Activated CD8-positive, alpha-beta memory T cell treated with anti-CD3 and anti-CD28 coated beads, Interleukin-2, amount 10 ng/mL, durations not matched to agents 7 days and 5 days (primary cell): ENCODE measurements at regions not wholly inside any gene's neighbourhood (a gene's known extent, or its start where the extent isn't known, plus 50 kb on each side); places are given as distances from the start of the nearest gene placed in this dataset.

Source experiments
- ATAC-seq: fragments of 150-1000 bp; cut with Tn5 transposase; one replicate; pipeline ENCODE4 v1.10.0; 2021; ENCODE audit warnings: moderate library complexity
- CTCF ChIA-PET: fragments of 350-600 bp; sonication (Branson Sonifier 250); formaldehyde crosslinking; loops from one replicate; lab custom pipeline; 2021; ENCODE audit warnings: antibody characterized with exemption; lab: Charles Lee
- DNase-seq: peaks from one replicate; pipeline ENCODE4 v3.0.0-alpha.2; 2020
- H3K27ac Mint-ChIP-seq: one replicate; pipeline ENCODE4 v1.8.0; 2021; ENCODE audit warnings: mild to moderate bottlenecking, mixed read lengths
- H3K27me3 Mint-ChIP-seq: one replicate; pipeline ENCODE4 v1.8.0; 2021; ENCODE audit warnings: mixed read lengths
- H3K36me3 Mint-ChIP-seq: one replicate; pipeline ENCODE4 v1.8.0; 2021; ENCODE audit warnings: mild to moderate bottlenecking, mixed read lengths
- H3K4me1 Mint-ChIP-seq: one replicate; pipeline ENCODE4 v1.8.0; 2021; ENCODE audit warnings: mixed read lengths
- H3K4me3 Mint-ChIP-seq: one replicate; pipeline ENCODE4 v1.8.0; 2021; ENCODE audit warnings: mild to moderate bottlenecking, moderate library complexity, mixed read lengths
- H3K9me3 Mint-ChIP-seq: one replicate; pipeline ENCODE4 v1.8.0; 2022; ENCODE audit warnings: low read depth, mixed read lengths

- no peaks in the 10 kb centered on the region for H3K36me3 Mint-ChIP-seq
- no peaks in the 10 kb centered on the region for H3K27me3 Mint-ChIP-seq
- ATAC-seq (no peak), DNase-seq (no peak)
- no peaks in the 10 kb centered on the region for H3K9me3 Mint-ChIP-seq
- H3K4me1 Mint-ChIP-seq = no peaks in the 10 kb centered on the region
- CTCF ChIA-PET = no interaction called here
- no peak overlapping the region for H3K4me3 Mint-ChIP-seq
- H3K27ac Mint-ChIP-seq = no peak overlapping the region
Observed at GRCh38 chr5:118611332-118611945, 376.9 kb downstream of the DTWD2 start.

- no peaks in the 10 kb centered on the region for H3K36me3 Mint-ChIP-seq
- no peaks in the 10 kb centered on the region for H3K4me1 Mint-ChIP-seq
- no peak overlapping the region for H3K27ac Mint-ChIP-seq
- ATAC-seq = no peak
- no peaks in the 10 kb centered on the region for H3K9me3 Mint-ChIP-seq
- no peaks in the 10 kb centered on the region for H3K27me3 Mint-ChIP-seq
- CTCF ChIA-PET = no interaction called here
- H3K4me3 Mint-ChIP-seq = no peak overlapping the region
- DNase-seq = no peak
Observed at GRCh38 chr5:118606940-118607339, 381.4 kb downstream of the DTWD2 start.

GRCh38 chr5:118605761-118606160, 382.6 kb downstream of the DTWD2 start:
- CTCF ChIA-PET = no interaction called here
- Mint-ChIP-seq H3K4me3 (no peak overlapping the region), H3K4me1 (no peaks in the 10 kb centered on the region), H3K9me3 (no peaks in the 10 kb centered on the region), H3K27ac (no peak overlapping the region), H3K27me3 (no peaks in the 10 kb centered on the region), H3K36me3 (no peaks in the 10 kb centered on the region)
- ATAC-seq (no peak), DNase-seq (no peak)

- ATAC-seq (no peak), DNase-seq (no peak)
- CTCF ChIA-PET = no interaction called here
- no peaks in the 10 kb centered on the region for H3K4me1 Mint-ChIP-seq
- no peak overlapping the region for H3K27ac Mint-ChIP-seq
- no peak overlapping the region for H3K4me3 Mint-ChIP-seq
- no peaks in the 10 kb centered on the region for H3K9me3 Mint-ChIP-seq
- H3K36me3 Mint-ChIP-seq = no peaks in the 10 kb centered on the region
- H3K27me3 Mint-ChIP-seq = no peaks in the 10 kb centered on the region
Observed at GRCh38 chr5:118604106-118604505, 384.2 kb downstream of the DTWD2 start.

GRCh38 chr5:118603278-118603677, 385.1 kb downstream of the DTWD2 start:
- H3K9me3 Mint-ChIP-seq = no peaks in the 10 kb centered on the region
- H3K36me3 Mint-ChIP-seq = no peaks in the 10 kb centered on the region
- H3K4me1 Mint-ChIP-seq = no peaks in the 10 kb centered on the region
- ATAC-seq (no peak), DNase-seq (no peak)
- H3K4me3 Mint-ChIP-seq = no peak overlapping the region
- CTCF ChIA-PET = no interaction called here
- H3K27ac Mint-ChIP-seq = no peak overlapping the region
- H3K27me3 Mint-ChIP-seq = no peaks in the 10 kb centered on the region

- no peak for ATAC-seq
- H3K4me3 Mint-ChIP-seq = no peak overlapping the region
- no peaks in the 10 kb centered on the region for H3K4me1 Mint-ChIP-seq
- CTCF ChIA-PET = no interaction called here
- H3K27me3 Mint-ChIP-seq = no peaks in the 10 kb centered on the region
- no peaks in the 10 kb centered on the region for H3K36me3 Mint-ChIP-seq
- no peak for DNase-seq
- H3K9me3 Mint-ChIP-seq = no peaks in the 10 kb centered on the region
- H3K27ac Mint-ChIP-seq = no peak overlapping the region
Observed at GRCh38 chr5:118598311-118598710, 390.0 kb downstream of the DTWD2 start.

GRCh38 chr5:118597543-118597942, 390.8 kb downstream of the DTWD2 start:
- H3K4me1 Mint-ChIP-seq = no peaks in the 10 kb centered on the region
- H3K27me3 Mint-ChIP-seq = no peaks in the 10 kb centered on the region
- no peak for ATAC-seq
- no peak for DNase-seq
- no peaks in the 10 kb centered on the region for H3K9me3 Mint-ChIP-seq
- H3K4me3 Mint-ChIP-seq = no peak overlapping the region
- H3K36me3 Mint-ChIP-seq = no peaks in the 10 kb centered on the region
- CTCF ChIA-PET = no interaction called here
- no peak overlapping the region for H3K27ac Mint-ChIP-seq

GRCh38 chr5:118596255-118596654, 392.1 kb downstream of the DTWD2 start:
- DNase-seq (no peak), ATAC-seq (no peak)
- Mint-ChIP-seq H3K27me3 (no peaks in the 10 kb centered on the region), H3K9me3 (no peaks in the 10 kb centered on the region), H3K4me1 (no peaks in the 10 kb centered on the region), H3K27ac (no peak overlapping the region), H3K36me3 (no peaks in the 10 kb centered on the region), H3K4me3 (no peak overlapping the region)
- CTCF ChIA-PET = no interaction called here

- no peaks in the 10 kb centered on the region for H3K4me1 Mint-ChIP-seq
- H3K27me3 Mint-ChIP-seq = no peaks in the 10 kb centered on the region
Observed at GRCh38 chr5:118593003-118593328, 395.4 kb downstream of the DTWD2 start.

GRCh38 chr5:118592229-118593002, 395.9 kb downstream of the DTWD2 start:
- no peaks in the 10 kb centered on the region for H3K27me3 Mint-ChIP-seq
- no peak overlapping the region for H3K4me3 Mint-ChIP-seq

More at GRCh38 chr5:118593003-118593328, 395.4 kb downstream of the DTWD2 start:
- CTCF ChIA-PET = no interaction called here
- H3K9me3 Mint-ChIP-seq = no peaks in the 10 kb centered on the region
- ATAC-seq (no peak), DNase-seq (no peak)
- H3K4me3 Mint-ChIP-seq = no peak overlapping the region
- H3K36me3 Mint-ChIP-seq = no peaks in the 10 kb centered on the region
- H3K27ac Mint-ChIP-seq = no peak overlapping the region

GRCh38 chr5:118590806-118591205, 397.5 kb downstream of the DTWD2 start:
- Mint-ChIP-seq H3K4me3 (no peak overlapping the region), H3K27me3 (no peaks in the 10 kb centered on the region), H3K9me3 (no peaks in the 10 kb centered on the region), H3K27ac (no peak overlapping the region), H3K4me1 (no peaks in the 10 kb centered on the region), H3K36me3 (no peaks in the 10 kb centered on the region)
- no peak for ATAC-seq
- CTCF ChIA-PET = no interaction called here
- DNase-seq = no peak

More at GRCh38 chr5:118592229-118593002, 395.9 kb downstream of the DTWD2 start:
- no peaks in the 10 kb centered on the region for H3K9me3 Mint-ChIP-seq
- no peaks in the 10 kb centered on the region for H3K4me1 Mint-ChIP-seq
- CTCF ChIA-PET = no interaction called here
- DNase-seq = no peak
- ATAC-seq = no peak
- H3K36me3 Mint-ChIP-seq = no peaks in the 10 kb centered on the region
- H3K27ac Mint-ChIP-seq = no peak overlapping the region

- Mint-ChIP-seq H3K4me1 (no peaks in the 10 kb centered on the region), H3K27me3 (no peaks in the 10 kb centered on the region), H3K27ac (no peak overlapping the region), H3K4me3 (no peak overlapping the region), H3K36me3 (no peaks in the 10 kb centered on the region), H3K9me3 (no peaks in the 10 kb centered on the region)
- CTCF ChIA-PET = no interaction called here
- no peak for ATAC-seq
- no peak for DNase-seq
Observed at GRCh38 chr5:118580949-118581348, 407.4 kb downstream of the DTWD2 start.

GRCh38 chr5:118578093-118578492, 410.3 kb downstream of the DTWD2 start:
- no peaks in the 10 kb centered on the region for H3K27me3 Mint-ChIP-seq
- ATAC-seq (no peak), DNase-seq (no peak)
- no peaks in the 10 kb centered on the region for H3K36me3 Mint-ChIP-seq
- no peak overlapping the region for H3K27ac Mint-ChIP-seq
- no peak overlapping the region for H3K4me3 Mint-ChIP-seq
- CTCF ChIA-PET = no interaction called here
- no peaks in the 10 kb centered on the region for H3K4me1 Mint-ChIP-seq
- H3K9me3 Mint-ChIP-seq = no peaks in the 10 kb centered on the region

GRCh38 chr5:118577621-118578020, 410.7 kb downstream of the DTWD2 start:
- CTCF ChIA-PET = no interaction called here
- H3K36me3 Mint-ChIP-seq = no peaks in the 10 kb centered on the region
- H3K4me3 Mint-ChIP-seq = no peak overlapping the region
- H3K4me1 Mint-ChIP-seq = no peaks in the 10 kb centered on the region
- ATAC-seq (no peak), DNase-seq (no peak)
- H3K27me3 Mint-ChIP-seq = no peaks in the 10 kb centered on the region
- H3K27ac Mint-ChIP-seq = no peak overlapping the region
- no peaks in the 10 kb centered on the region for H3K9me3 Mint-ChIP-seq
